ENCODE measurements at regions not wholly inside any gene's neighbourhood (a gene's known extent, or its start where the extent isn't known, plus 50 kb on each side); places are given as distances from the start of the nearest gene placed in this dataset.

GRCh38 chr18:67672155-67672554 lies 155.6 kb upstream of the DSEL start:
- no peak for DNase-seq (ENCODE audit: low read depth)
- no peak for TF ChIP-seq CTCF (conservative IDR thresholded peaks at IDR 0.05; ENCODE audit: low read depth, low read length)
- H3K4me3 ChIP-seq (ENCODE audit: low read length) = no peak overlapping the region

- DNase-seq (ENCODE audit: low read depth) = no peak
- no peak for TF ChIP-seq CTCF (conservative IDR thresholded peaks at IDR 0.05; ENCODE audit: low read depth, low read length)
- H3K4me3 ChIP-seq (ENCODE audit: low read length) = no peak overlapping the region
These were observed 153.6 kb upstream of the DSEL start for GRCh38 chr18:67670024-67670543.

GRCh38 chr18:67665266-67665665 lies 148.7 kb upstream of the DSEL start:
- DNase-seq (ENCODE audit: low read depth) = no peak
- no peak for TF ChIP-seq CTCF (conservative IDR thresholded peaks at IDR 0.05; ENCODE audit: low read depth, low read length)
- H3K4me3 ChIP-seq (ENCODE audit: low read length) = no peak overlapping the region

GRCh38 chr18:67662996-67663395 lies 146.5 kb upstream of the DSEL start:
- no peak for DNase-seq (ENCODE audit: low read depth)
- no peak overlapping the region for H3K4me3 ChIP-seq (ENCODE audit: low read length)
- TF ChIP-seq CTCF (conservative IDR thresholded peaks at IDR 0.05; ENCODE audit: low read depth, low read length) = no peak

- no peak overlapping the region for H3K4me3 ChIP-seq (ENCODE audit: low read length)
- DNase-seq (ENCODE audit: low read depth) = no peak
- TF ChIP-seq CTCF (conservative IDR thresholded peaks at IDR 0.05; ENCODE audit: low read depth, low read length) = no peak
These were observed 145.0 kb upstream of the DSEL start for GRCh38 chr18:67661555-67661954.

GRCh38 chr18:67654101-67654500 lies 137.6 kb upstream of the DSEL start:
- DNase-seq (ENCODE audit: low read depth) = no peak
- no peak for TF ChIP-seq CTCF (conservative IDR thresholded peaks at IDR 0.05; ENCODE audit: low read depth, low read length)
- no peak overlapping the region for H3K4me3 ChIP-seq (ENCODE audit: low read length)

GRCh38 chr18:67652288-67652687 lies 135.8 kb upstream of the DSEL start:
- H3K4me3 ChIP-seq (ENCODE audit: low read length) = no peak overlapping the region
- no peak for TF ChIP-seq CTCF (conservative IDR thresholded peaks at IDR 0.05; ENCODE audit: low read depth, low read length)
- DNase-seq (ENCODE audit: low read depth) = no peak

Data from retinal pigment epithelial cell (primary cell).